Endothelial cell of umbilical vein (primary cell): ENCODE measurements at regions not wholly inside any gene's neighbourhood (a gene's known extent, or its start where the extent isn't known, plus 50 kb on each side); places are given as distances from the start of the nearest gene placed in this dataset.

Experiments used
- BruUV-seq: library from RNA; stranded (reverse); fragments of 400-500 nt; replicated peaks from 2 replicates; lab custom pipeline; 2021; lab: Mats Ljungman, UMichigan
- CTCF ChIA-PET: fragments of 300-600, 350-600 bp; sonication (Branson Sonifier 250); formaldehyde crosslinking; loops from one replicate; lab custom pipeline; 2021; ENCODE audit warnings: antibody characterized with exemption, inconsistent platforms; lab: Charles Lee
- POLR2A ChIA-PET: fragments of 300-600, 350-600 bp; sonication (Branson Sonifier 250); formaldehyde crosslinking; loops from one replicate; lab custom pipeline; 2021; ENCODE audit warnings: antibody characterized with exemption, inconsistent platforms; lab: Charles Lee
- DNase-seq: peaks from one replicate; pipeline ENCODE4 v3.0.0-alpha.2; 2011; ENCODE audit warnings: low read depth, low spot score
- FAIRE-seq: peaks from 2 replicates; lab custom pipeline; 2011; peaks lifted over from hg19 to GRCh38; lab: Jason Lieb, UNC
- H2AFZ ChIP-seq: 2 replicates; pipeline ENCODE4 v1.6.0; 2012; ENCODE audit warnings: low read depth, low read length, control low read depth, inconsistent platforms
- H3K27ac ChIP-seq: 2 replicates; pipeline ENCODE4 v1.5.1; 2011; ENCODE audit warnings: low read depth, mild to moderate bottlenecking, control low read depth, low read length, moderate library complexity; ENCODE audit not compliant: insufficient read depth
- H3K27me3 ChIP-seq, 2 experiments: 2 replicates each; pipeline versions ENCODE4 v1.6.0 to v1.6.1; 2011; ENCODE audit warnings: low read length in 2 of 2, mixed read lengths in 1 of 2; ENCODE audit not compliant: control insufficient read depth in 2 of 2, insufficient read depth in 2 of 2
- H3K36me3 ChIP-seq, 2 experiments: 2 replicates in 1 of 2; 3 replicates in 1 of 2; pipeline ENCODE4 v1.5.1; 2011; ENCODE audit warnings: low read length in 2 of 2, mild to moderate bottlenecking in 1 of 2, moderate library complexity in 1 of 2; ENCODE audit not compliant: control insufficient read depth in 2 of 2, insufficient read depth in 2 of 2; ENCODE audit errors: extremely low read depth in 1 of 2
- H3K4me1 ChIP-seq: 3 replicates; pipeline ENCODE4 v1.5.1; 2011; ENCODE audit warnings: mild to moderate bottlenecking, low read length; ENCODE audit not compliant: control insufficient read depth, insufficient read depth; ENCODE audit errors: extremely low read depth
- H3K4me2 ChIP-seq: 2 replicates; pipeline ENCODE4 v1.6.1; 2011; ENCODE audit warnings: low read length, control low read depth, mixed read lengths; ENCODE audit not compliant: insufficient read depth
- H3K4me3 ChIP-seq, 3 experiments: fragments of 200-600 bp in 1 of 3; sonication (generic), shearing (Covaris generic) in 1 of 3; replicated peaks in 1 of 3; 2 replicates each; pipeline ENCODE4 v1.5.1; 2011 to 2016; ENCODE audit warnings: control low read depth in 3 of 3, low read length in 3 of 3, mild to moderate bottlenecking in 2 of 3, inconsistent platforms in 1 of 3, low read depth in 1 of 3, moderate library complexity in 1 of 3; ENCODE audit not compliant: insufficient read depth in 1 of 3
- H3K79me2 ChIP-seq: 2 replicates; pipeline ENCODE4 v1.6.0; 2012; ENCODE audit warnings: low read length, inconsistent platforms; ENCODE audit not compliant: control insufficient read depth, insufficient read depth
- H3K9ac ChIP-seq: replicated peaks from 2 replicates; pipeline ENCODE3; 2011; ENCODE audit warnings: low read length, control low read depth; ENCODE audit not compliant: insufficient read depth; ENCODE audit errors: extremely low read depth
- H3K9me1 ChIP-seq: replicated peaks from 3 replicates; pipeline ENCODE4 v1.6.0; 2011; ENCODE audit warnings: mild to moderate bottlenecking, low read length; ENCODE audit not compliant: control insufficient read depth, insufficient read depth; ENCODE audit errors: extremely low read depth
- H3K9me3 ChIP-seq: replicated peaks from 2 replicates; pipeline ENCODE4 v1.5.1; 2012; ENCODE audit warnings: low read length, inconsistent platforms; ENCODE audit not compliant: control insufficient read depth, insufficient read depth
- H4K20me1 ChIP-seq: replicated peaks from 2 replicates; pipeline ENCODE3; 2011; ENCODE audit warnings: mild to moderate bottlenecking, low read length; ENCODE audit not compliant: control insufficient read depth, insufficient read depth; ENCODE audit errors: extremely low read depth
- EZH2 ChIP-seq: IDR thresholded peaks from 2 replicates; pipeline ENCODE4 v1.6.1; 2012; ENCODE audit warnings: borderline replicate concordance, low read depth, mild to moderate bottlenecking, moderate library complexity, low read length, inconsistent platforms; ENCODE audit not compliant: severe bottlenecking
- FOS ChIP-seq: IDR thresholded peaks from 2 replicates; pipeline ENCODE4 v1.6.1; 2011; ENCODE audit warnings: mild to moderate bottlenecking, low read length, moderate library complexity, borderline replicate concordance; ENCODE audit not compliant: insufficient read depth
- GATA2 ChIP-seq: IDR thresholded peaks from 2 replicates; pipeline ENCODE4 v1.7.0; 2011; ENCODE audit warnings: low read depth, mild to moderate bottlenecking, moderate library complexity, mixed read lengths, low read length; ENCODE audit not compliant: insufficient read length, insufficient read depth
- JUN ChIP-seq: IDR thresholded peaks from 2 replicates; pipeline ENCODE4 v1.6.1; 2011; ENCODE audit warnings: borderline replicate concordance, low read depth; ENCODE audit not compliant: insufficient read length, insufficient read depth
- MYC ChIP-seq: IDR thresholded peaks from one replicate; pipeline ENCODE4 v1.6.1; 2011; ENCODE audit warnings: mild to moderate bottlenecking, low read depth, low read length
- POLR2A ChIP-seq: IDR thresholded peaks from 2 replicates; pipeline ENCODE4 v1.6.1; 2012; ENCODE audit warnings: low read depth, mild to moderate bottlenecking, control low read depth, low read length
- POLR2AphosphoS5 ChIP-seq: IDR thresholded peaks from 2 replicates; pipeline ENCODE4 v1.6.1; 2012; ENCODE audit warnings: low read depth, mild to moderate bottlenecking, control low read depth, low read length, moderate library complexity; ENCODE audit not compliant: insufficient read depth
- dilution Hi-C: fragments of 300-500 bp; cut with MboI; formaldehyde crosslinking; loops from one replicate; pipeline ENCODE4 v1.15.0; 2019; ENCODE audit warnings: low sequenced_read_pairs; ENCODE audit not compliant: extremely low pct_ligation_motif_present
- intact Hi-C: fragments of 100-400 bp; cut with micrococcal nuclease; formaldehyde crosslinking; loops from one replicate; pipeline ENCODE4 v1.10.0; 2022
- TF ChIP-seq, protein P1 (sequence below): IDR thresholded peaks from 2 replicates; pipeline ENCODE4 v1.6.1; 2011; ENCODE audit not compliant: insufficient read depth, insufficient read length
- TF ChIP-seq, protein P2 (sequence below), 2 donors: IDR thresholded peaks; 1 replicate in 1 of 2; 2 replicates in 1 of 2; pipeline ENCODE4 v1.5.1; 2011; ENCODE audit warnings: low read length in 2 of 2, mild to moderate bottlenecking in 2 of 2, moderate library complexity in 2 of 2, control low read depth in 1 of 2, inconsistent platforms in 1 of 2, low read depth in 1 of 2; ENCODE audit not compliant: insufficient read depth in 1 of 2; ENCODE audit errors: extremely low read depth in 1 of 2

DNA sequence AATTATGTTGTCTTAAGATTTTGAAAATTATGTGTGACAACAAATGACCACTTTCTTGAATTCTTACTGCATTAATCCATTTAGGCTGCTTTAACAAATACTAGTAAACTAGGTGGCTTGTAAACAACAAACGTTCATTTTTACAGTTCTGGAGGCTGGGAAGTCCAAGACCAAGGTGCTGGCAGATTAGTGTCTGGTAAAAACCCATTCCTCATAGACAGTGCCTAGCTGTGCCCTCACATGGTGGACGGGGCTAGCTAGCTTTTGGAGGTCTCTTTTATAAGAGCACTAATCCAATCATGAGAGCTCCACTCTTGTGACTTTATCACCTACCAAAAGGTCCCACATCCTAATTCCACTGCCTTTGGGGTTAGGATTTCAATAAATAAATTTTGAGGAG is 425.8 kb downstream of the SPRY1 start:
- Histone ChIP-seq H3K9me1 (no peaks in the 10 kb centered on the region), H3K4me2 (no peak overlapping the region), H3K4me1 (peaks cover 6% of the 10 kb centered on the region), H3K27me3 (no peaks in the 10 kb centered on the region), H2AFZ (no peak overlapping the region), H4K20me1 (no peaks in the 10 kb centered on the region), H3K9ac (no peak overlapping the region), H3K4me3 (no peak overlapping the region), H3K79me2 (no peaks in the 10 kb centered on the region), H3K27ac (no peak overlapping the region), H3K36me3 (no peaks in the 10 kb centered on the region), H3K9me3 (no peaks in the 10 kb centered on the region)
- ChIA-PET POLR2A (no interaction called here), CTCF (no interaction called here)
- DNase-seq = no peak
- no TSS peak for BruUV-seq
- TF ChIP-seq MYC = no peak
- no peak for TF ChIP-seq JUN
- TF ChIP-seq, protein P1, sequence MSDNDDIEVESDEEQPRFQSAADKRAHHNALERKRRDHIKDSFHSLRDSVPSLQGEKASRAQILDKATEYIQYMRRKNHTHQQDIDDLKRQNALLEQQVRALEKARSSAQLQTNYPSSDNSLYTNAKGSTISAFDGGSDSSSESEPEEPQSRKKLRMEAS = no peak
- no peak for TF ChIP-seq POLR2AphosphoS5
- TF ChIP-seq, protein P2, sequence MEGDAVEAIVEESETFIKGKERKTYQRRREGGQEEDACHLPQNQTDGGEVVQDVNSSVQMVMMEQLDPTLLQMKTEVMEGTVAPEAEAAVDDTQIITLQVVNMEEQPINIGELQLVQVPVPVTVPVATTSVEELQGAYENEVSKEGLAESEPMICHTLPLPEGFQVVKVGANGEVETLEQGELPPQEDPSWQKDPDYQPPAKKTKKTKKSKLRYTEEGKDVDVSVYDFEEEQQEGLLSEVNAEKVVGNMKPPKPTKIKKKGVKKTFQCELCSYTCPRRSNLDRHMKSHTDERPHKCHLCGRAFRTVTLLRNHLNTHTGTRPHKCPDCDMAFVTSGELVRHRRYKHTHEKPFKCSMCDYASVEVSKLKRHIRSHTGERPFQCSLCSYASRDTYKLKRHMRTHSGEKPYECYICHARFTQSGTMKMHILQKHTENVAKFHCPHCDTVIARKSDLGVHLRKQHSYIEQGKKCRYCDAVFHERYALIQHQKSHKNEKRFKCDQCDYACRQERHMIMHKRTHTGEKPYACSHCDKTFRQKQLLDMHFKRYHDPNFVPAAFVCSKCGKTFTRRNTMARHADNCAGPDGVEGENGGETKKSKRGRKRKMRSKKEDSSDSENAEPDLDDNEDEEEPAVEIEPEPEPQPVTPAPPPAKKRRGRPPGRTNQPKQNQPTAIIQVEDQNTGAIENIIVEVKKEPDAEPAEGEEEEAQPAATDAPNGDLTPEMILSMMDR (IDR thresholded peaks at IDR 0.05; ENCODE audit: extremely low read depth in 1 of 2, insufficient read depth in 1 of 2, low read depth in 1 of 2, low read length in 2 of 2) = no peak
- no peak for TF ChIP-seq EZH2
- TF ChIP-seq GATA2 = no peak
- TF ChIP-seq POLR2A = no peak
- TF ChIP-seq FOS = no peak
- dilution Hi-C loops = no loop called here
- FAIRE-seq = no peak
- intact Hi-C loops = no loop called here
